ENCODE measurements at regions not wholly inside any gene's neighbourhood (a gene's known extent, or its start where the extent isn't known, plus 50 kb on each side); places are given as distances from the start of the nearest gene placed in this dataset.

DNA sequence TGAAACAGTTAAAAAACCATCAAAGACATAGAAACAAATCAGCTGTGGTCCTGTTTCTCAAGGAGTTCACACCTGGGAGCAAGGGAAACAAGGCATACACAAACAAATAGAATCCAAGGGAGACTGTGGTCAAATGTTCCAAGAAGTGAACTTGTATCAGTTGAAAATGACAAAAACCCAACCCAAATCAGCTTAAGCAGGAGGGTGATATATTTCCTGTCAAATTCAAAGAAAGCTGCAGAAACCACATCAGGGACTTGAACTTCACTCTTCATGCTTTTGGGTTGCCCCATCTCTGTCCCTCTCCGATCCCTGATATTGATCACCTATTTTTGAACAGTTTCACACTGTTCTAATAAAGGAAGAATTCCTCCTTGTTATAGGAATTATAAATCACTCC, 148.6 kb upstream of the FMR1 start:
- no peaks in the 10 kb centered on the region for H3K9me3 ChIP-seq (ENCODE audit: insufficient read depth, low read depth, low read length)
- no peaks in the 10 kb centered on the region for H3K27me3 ChIP-seq (ENCODE audit: insufficient read depth, low read length)
- H3K4me3 ChIP-seq (ENCODE audit: low read length): no peak overlapping the region
- H3K9ac ChIP-seq (ENCODE audit: low read depth, low read length): no peak overlapping the region
- H3K4me1 ChIP-seq (ENCODE audit: insufficient read depth, low read length): no peaks in the 10 kb centered on the region
- H3K27ac ChIP-seq (ENCODE audit: low read depth, low read length): no peak overlapping the region
- no CpG with 5 or more reads among the region's 1 CpG for WGBS
- H3K36me3 ChIP-seq (ENCODE audit: insufficient read depth, low read length): no peaks in the 10 kb centered on the region

DNA sequence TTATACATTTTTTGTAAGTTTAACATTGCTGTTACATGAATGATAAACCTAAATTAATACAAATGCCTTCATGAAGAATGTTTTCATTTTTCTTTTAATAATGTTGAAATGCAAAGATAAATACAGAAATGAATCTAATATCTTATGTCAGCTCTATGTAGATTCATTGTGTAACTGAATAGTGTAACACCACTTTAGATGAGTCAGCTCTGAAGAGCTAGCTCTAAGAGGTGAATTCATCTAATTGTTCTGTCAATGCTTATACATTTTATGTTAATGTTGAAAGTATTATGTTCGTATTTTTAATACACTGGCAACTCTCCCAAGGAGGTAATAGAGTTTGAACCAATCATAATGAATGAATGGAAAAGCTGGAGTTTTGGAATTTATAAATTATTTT, 146.9 kb upstream of the FMR1 start:
- no peak overlapping the region for H3K9ac ChIP-seq (ENCODE audit: low read depth, low read length)
- no peak overlapping the region for H3K4me3 ChIP-seq (ENCODE audit: low read length)
- no peaks in the 10 kb centered on the region for H3K27me3 ChIP-seq (ENCODE audit: insufficient read depth, low read length)
- no peak overlapping the region for H3K27ac ChIP-seq (ENCODE audit: low read depth, low read length)
- no peaks in the 10 kb centered on the region for H3K36me3 ChIP-seq (ENCODE audit: insufficient read depth, low read length)
- WGBS: no CpG with 5 or more reads among the region's 1 CpG
- no peaks in the 10 kb centered on the region for H3K4me1 ChIP-seq (ENCODE audit: insufficient read depth, low read length)
- H3K9me3 ChIP-seq (ENCODE audit: insufficient read depth, low read depth, low read length): no peaks in the 10 kb centered on the region

DNA sequence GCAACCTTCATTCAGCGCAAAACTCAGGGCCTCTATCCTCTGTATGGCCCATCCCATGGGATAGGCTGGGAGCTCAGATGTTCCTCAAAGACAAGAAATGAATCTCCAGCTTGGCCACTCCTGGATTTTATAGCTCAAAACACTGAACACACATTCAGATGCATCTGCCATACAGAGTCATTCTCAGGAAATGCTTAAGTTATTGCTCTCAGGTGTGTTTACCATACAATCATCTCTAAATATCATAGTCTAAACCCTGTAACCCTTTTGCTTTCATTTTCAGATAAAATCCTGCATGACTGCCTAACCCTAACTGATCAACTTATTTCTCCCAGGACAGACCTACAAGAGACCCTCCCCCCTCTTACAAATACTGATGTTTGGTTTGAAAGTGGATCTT, 140.9 kb upstream of the FMR1 start:
- H3K4me1 ChIP-seq (ENCODE audit: insufficient read depth, low read length): no peaks in the 10 kb centered on the region
- no peak overlapping the region for H3K9ac ChIP-seq (ENCODE audit: low read depth, low read length)
- H3K27ac ChIP-seq (ENCODE audit: low read depth, low read length): no peak overlapping the region
- H3K9me3 ChIP-seq (ENCODE audit: insufficient read depth, low read depth, low read length): no peaks in the 10 kb centered on the region
- H3K27me3 ChIP-seq (ENCODE audit: insufficient read depth, low read length): no peaks in the 10 kb centered on the region
- 89% methylated on average over 1 of the region's 1 CpG for WGBS
- no peaks in the 10 kb centered on the region for H3K36me3 ChIP-seq (ENCODE audit: insufficient read depth, low read length)
- no peak overlapping the region for H3K4me3 ChIP-seq (ENCODE audit: low read length)

GRCh38 chrX:147776988-147777387, 134.7 kb upstream of the FMR1 start:
- WGBS: no CpG with 5 or more reads among the region's 1 CpG
- Histone ChIP-seq H3K4me1 (ENCODE audit: insufficient read depth, low read length) (no peaks in the 10 kb centered on the region), H3K4me3 (ENCODE audit: low read length) (no peak overlapping the region), H3K27ac (ENCODE audit: low read depth, low read length) (no peak overlapping the region), H3K27me3 (ENCODE audit: insufficient read depth, low read length) (no peaks in the 10 kb centered on the region), H3K9me3 (ENCODE audit: insufficient read depth, low read depth, low read length) (no peaks in the 10 kb centered on the region), H3K36me3 (ENCODE audit: insufficient read depth, low read length) (no peaks in the 10 kb centered on the region), H3K9ac (ENCODE audit: low read depth, low read length) (no peak overlapping the region)

GRCh38 chrX:147779173-147779572, 132.5 kb upstream of the FMR1 start:
- H3K36me3 ChIP-seq (ENCODE audit: insufficient read depth, low read length): no peaks in the 10 kb centered on the region
- H3K9ac ChIP-seq (ENCODE audit: low read depth, low read length): no peak overlapping the region
- H3K4me3 ChIP-seq (ENCODE audit: low read length): no peak overlapping the region
- no peaks in the 10 kb centered on the region for H3K9me3 ChIP-seq (ENCODE audit: insufficient read depth, low read depth, low read length)
- H3K4me1 ChIP-seq (ENCODE audit: insufficient read depth, low read length): no peaks in the 10 kb centered on the region
- no peak overlapping the region for H3K27ac ChIP-seq (ENCODE audit: low read depth, low read length)
- no peaks in the 10 kb centered on the region for H3K27me3 ChIP-seq (ENCODE audit: insufficient read depth, low read length)

DNA sequence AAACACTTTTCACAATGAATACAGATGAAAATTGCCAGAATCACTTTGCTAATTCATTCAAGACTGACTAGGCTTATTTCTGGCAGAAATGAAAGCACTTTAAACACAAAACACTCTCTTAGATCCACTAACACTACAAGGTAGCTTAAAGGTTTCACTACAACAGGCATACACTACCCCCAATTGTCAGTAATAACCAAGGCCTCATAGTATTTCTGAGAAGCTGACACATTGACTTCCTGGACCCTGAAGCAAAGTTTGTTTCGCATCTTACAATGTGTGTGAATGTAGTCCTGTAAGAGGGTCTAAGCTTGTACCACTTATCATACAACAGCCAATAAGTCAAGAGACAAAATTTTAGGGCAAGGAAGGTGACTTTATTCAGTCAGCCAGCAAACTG, 129.9 kb upstream of the FMR1 start:
- H3K36me3 ChIP-seq (ENCODE audit: insufficient read depth, low read length): no peaks in the 10 kb centered on the region
- H3K4me1 ChIP-seq (ENCODE audit: insufficient read depth, low read length): no peaks in the 10 kb centered on the region
- WGBS: no CpG with 5 or more reads among the region's 1 CpG
- H3K9me3 ChIP-seq (ENCODE audit: insufficient read depth, low read depth, low read length): no peaks in the 10 kb centered on the region
- H3K9ac ChIP-seq (ENCODE audit: low read depth, low read length): no peak overlapping the region
- H3K27me3 ChIP-seq (ENCODE audit: insufficient read depth, low read length): no peaks in the 10 kb centered on the region
- no peak overlapping the region for H3K27ac ChIP-seq (ENCODE audit: low read depth, low read length)
- H3K4me3 ChIP-seq (ENCODE audit: low read length): no peak overlapping the region

DNA sequence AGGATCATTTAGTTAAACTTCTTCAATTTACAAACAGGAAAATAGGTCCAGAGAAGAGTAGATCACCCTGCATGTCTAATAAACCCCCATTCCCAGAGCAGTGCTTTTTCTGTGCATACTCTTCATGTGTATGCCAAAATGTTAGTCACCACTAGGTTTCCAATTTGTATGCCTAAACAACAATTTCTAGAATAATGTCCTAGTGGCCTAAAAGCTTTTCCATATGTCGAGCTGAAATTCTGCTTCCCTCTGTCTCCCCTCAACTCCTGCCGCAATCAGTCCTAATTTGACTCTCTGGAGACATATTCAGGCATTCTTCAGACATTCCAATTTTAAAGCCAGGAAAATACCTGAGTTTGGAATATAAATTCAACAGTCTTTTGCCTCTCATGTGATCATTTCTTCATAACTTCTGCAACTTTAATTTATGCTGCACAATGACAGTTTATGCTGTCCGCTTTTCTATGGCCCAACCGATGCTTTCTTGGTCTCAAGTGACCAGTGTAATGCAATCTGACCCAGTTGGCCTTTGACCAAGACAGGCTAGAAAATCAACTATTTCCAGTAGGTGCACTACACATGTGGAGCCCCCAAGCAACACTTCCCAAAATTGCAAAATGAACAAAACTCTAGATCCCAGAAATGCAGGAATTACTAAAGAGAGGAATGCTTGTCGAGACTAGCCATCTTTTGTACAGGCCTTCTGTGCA, 122.9 kb upstream of the FMR1 start:
- Histone ChIP-seq H3K9ac (ENCODE audit: low read depth, low read length) (no peak overlapping the region), H3K4me3 (ENCODE audit: low read length) (no peak overlapping the region), H3K9me3 (ENCODE audit: insufficient read depth, low read depth, low read length) (no peaks in the 10 kb centered on the region), H3K27ac (ENCODE audit: low read depth, low read length) (no peak overlapping the region), H3K4me1 (ENCODE audit: insufficient read depth, low read length) (no peaks in the 10 kb centered on the region), H3K27me3 (ENCODE audit: insufficient read depth, low read length) (no peaks in the 10 kb centered on the region; the same call in 1 of the 2 replicates), H3K36me3 (ENCODE audit: insufficient read depth, low read length) (no peaks in the 10 kb centered on the region)
- 90% methylated on average over 5 of the region's 5 CpGs for WGBS

DNA sequence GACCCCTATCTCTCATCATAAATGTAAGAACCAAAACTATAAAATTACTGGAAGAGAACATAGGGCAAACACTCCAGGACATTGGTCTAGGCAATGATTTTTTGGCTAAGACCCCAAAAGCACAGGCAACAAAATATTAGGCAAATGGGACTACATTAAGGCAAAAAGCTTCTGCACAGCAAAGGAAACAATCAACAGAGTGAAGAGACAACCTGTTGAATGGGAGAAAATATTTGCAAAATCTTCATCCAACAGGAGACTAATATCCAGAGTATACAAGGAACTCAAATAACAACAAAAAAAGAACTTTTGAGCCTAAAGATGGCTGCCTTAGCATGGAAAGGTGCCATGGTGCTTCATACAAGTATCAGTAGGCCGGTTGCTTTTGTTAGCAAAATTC, 111.1 kb upstream of the FMR1 start:
- WGBS: 82% methylated on average over 1 of the region's 1 CpG
- Histone ChIP-seq H3K4me1 (ENCODE audit: insufficient read depth, low read length) (no peaks in the 10 kb centered on the region), H3K9me3 (ENCODE audit: insufficient read depth, low read depth, low read length) (no peaks in the 10 kb centered on the region), H3K27me3 (ENCODE audit: insufficient read depth, low read length) (no peaks in the 10 kb centered on the region), H3K4me3 (ENCODE audit: low read length) (no peak overlapping the region), H3K27ac (ENCODE audit: low read depth, low read length) (no peak overlapping the region), H3K36me3 (ENCODE audit: insufficient read depth, low read length) (no peaks in the 10 kb centered on the region), H3K9ac (ENCODE audit: low read depth, low read length) (no peak overlapping the region)

DNA sequence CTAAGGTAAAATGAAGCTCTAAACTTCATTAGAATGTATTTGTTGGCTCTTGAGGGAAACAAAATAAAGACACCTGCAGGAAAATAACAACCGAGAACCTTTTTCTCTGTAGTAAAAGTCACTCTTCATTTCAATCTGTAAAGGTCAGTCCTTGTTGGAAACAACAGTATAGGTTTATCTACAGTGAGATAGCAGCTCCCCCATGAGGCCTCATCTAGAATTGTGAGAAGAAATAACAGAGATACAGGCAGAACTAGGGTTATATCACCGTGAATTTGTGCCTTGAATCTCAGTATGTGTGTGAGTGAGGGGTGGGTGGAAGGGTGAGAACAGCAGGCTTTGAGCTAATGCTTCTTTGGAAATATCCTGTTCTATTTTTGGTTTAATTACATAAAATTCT, 107.8 kb upstream of the FMR1 start:
- Histone ChIP-seq H3K4me3 (ENCODE audit: low read length) (no peak overlapping the region), H3K9ac (ENCODE audit: low read depth, low read length) (no peak overlapping the region), H3K27ac (ENCODE audit: low read depth, low read length) (no peak overlapping the region), H3K36me3 (ENCODE audit: insufficient read depth, low read length) (no peaks in the 10 kb centered on the region), H3K4me1 (ENCODE audit: insufficient read depth, low read length) (no peaks in the 10 kb centered on the region), H3K9me3 (ENCODE audit: insufficient read depth, low read depth, low read length) (no peaks in the 10 kb centered on the region), H3K27me3 (ENCODE audit: insufficient read depth, low read length) (no peaks in the 10 kb centered on the region)
- 14% methylated on average over 1 of the region's 2 CpGs for WGBS

DNA sequence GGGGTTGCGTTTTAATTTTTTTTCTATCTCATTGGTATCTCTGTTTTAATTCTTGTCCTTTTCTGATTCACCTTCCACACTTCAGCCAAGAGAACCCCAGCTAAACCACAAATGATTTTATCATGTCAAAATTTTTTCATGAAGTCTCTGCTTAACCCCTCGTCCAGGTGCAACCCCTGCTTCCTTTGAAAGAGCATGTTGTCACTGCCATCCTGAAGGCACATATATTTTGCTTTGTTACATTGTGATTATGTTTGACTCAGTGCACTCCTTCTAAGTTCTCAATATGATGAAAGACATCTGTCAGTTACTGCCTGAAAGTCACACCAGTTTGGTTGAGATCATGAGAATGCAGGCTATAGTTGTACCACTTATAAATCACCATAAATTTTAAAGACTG, 99.9 kb upstream of the FMR1 start:
- H3K27me3 ChIP-seq (ENCODE audit: insufficient read depth, low read length): no peaks in the 10 kb centered on the region
- no peaks in the 10 kb centered on the region for H3K36me3 ChIP-seq (ENCODE audit: insufficient read depth, low read length)
- no peak overlapping the region for H3K27ac ChIP-seq (ENCODE audit: low read depth, low read length)
- H3K9ac ChIP-seq (ENCODE audit: low read depth, low read length): no peak overlapping the region
- WGBS: 91% methylated on average over 1 of the region's 2 CpGs
- H3K4me1 ChIP-seq (ENCODE audit: insufficient read depth, low read length): no peaks in the 10 kb centered on the region
- H3K4me3 ChIP-seq (ENCODE audit: low read length): no peak overlapping the region
- H3K9me3 ChIP-seq (ENCODE audit: insufficient read depth, low read depth, low read length): no peaks in the 10 kb centered on the region

DNA sequence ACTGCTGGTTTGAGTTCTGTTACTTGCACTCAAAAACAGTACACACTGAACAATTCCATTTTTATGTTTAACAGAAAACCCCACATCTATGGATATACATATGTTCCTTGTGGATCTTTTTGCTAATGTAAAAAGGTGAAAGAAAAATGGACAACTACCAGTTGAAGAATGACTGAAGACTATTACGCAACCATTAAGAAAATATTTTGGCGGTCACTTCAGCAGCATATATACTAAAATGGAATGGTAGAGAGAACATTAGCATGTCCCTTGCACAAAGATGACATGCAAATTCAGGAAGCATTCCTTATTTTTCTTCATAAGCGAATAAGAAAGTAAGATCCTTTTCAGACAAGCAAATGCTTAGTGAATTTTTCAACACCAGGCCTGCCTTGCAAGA, 84.6 kb upstream of the FMR1 start:
- H3K4me3 ChIP-seq (ENCODE audit: low read length): no peak overlapping the region
- H3K36me3 ChIP-seq (ENCODE audit: insufficient read depth, low read length): no peaks in the 10 kb centered on the region
- no peaks in the 10 kb centered on the region for H3K27me3 ChIP-seq (ENCODE audit: insufficient read depth, low read length)
- 0 out of 2 replicates have a peak, but pooled peaks cover 4% of the 10 kb centered on the region for H3K9me3 ChIP-seq (ENCODE audit: insufficient read depth, low read depth, low read length)
- H3K27ac ChIP-seq (ENCODE audit: low read depth, low read length): no peak overlapping the region
- no peaks in the 10 kb centered on the region for H3K4me1 ChIP-seq (ENCODE audit: insufficient read depth, low read length)
- H3K9ac ChIP-seq (ENCODE audit: low read depth, low read length): no peak overlapping the region
- 92% methylated on average over 2 of the region's 3 CpGs for WGBS

GRCh38 chrX:147828719-147829118, 83.0 kb upstream of the FMR1 start:
- Histone ChIP-seq H3K9ac (ENCODE audit: low read depth, low read length) (no peak overlapping the region), H3K27ac (ENCODE audit: low read depth, low read length) (no peak overlapping the region), H3K27me3 (ENCODE audit: insufficient read depth, low read length) (no peaks in the 10 kb centered on the region), H3K4me1 (ENCODE audit: insufficient read depth, low read length) (no peaks in the 10 kb centered on the region), H3K9me3 (ENCODE audit: insufficient read depth, low read depth, low read length) (0 out of 2 replicates have a peak, but pooled peaks cover 4% of the 10 kb centered on the region), H3K36me3 (ENCODE audit: insufficient read depth, low read length) (no peaks in the 10 kb centered on the region), H3K4me3 (ENCODE audit: low read length) (no peak overlapping the region)
- WGBS: 92% methylated on average over 16 of the region's 16 CpGs
